ENCODE measurements at regions not wholly inside any gene's neighbourhood (a gene's known extent, or its start where the extent isn't known, plus 50 kb on each side); places are given as distances from the start of the nearest gene placed in this dataset.

DNA sequence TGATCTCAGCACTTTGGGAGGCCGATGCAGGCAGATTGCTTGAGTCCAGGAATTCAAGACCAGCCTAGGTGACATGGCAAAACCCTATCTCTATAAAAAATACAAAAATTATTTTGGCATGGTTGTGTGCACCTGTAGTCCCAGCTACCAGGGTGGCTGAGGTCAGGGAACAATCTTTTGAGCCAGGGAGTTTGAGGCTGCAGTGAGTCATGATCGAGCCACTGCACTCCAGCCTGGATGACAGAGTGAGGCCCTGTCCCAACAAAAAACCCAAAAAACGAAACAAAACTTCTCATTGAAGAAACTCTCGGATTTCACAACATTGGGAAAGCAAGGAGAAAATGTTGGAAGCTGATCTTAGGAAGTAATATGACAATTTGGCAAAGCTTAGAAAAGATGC, 317.3 kb upstream of the MGAT5 start:
- H3K4me3 Mint-ChIP-seq: no peak overlapping the region
- H3K36me3 Mint-ChIP-seq: no peaks in the 10 kb centered on the region
- H3K27ac Mint-ChIP-seq: no peak overlapping the region
- no peaks in the 10 kb centered on the region for H3K9me3 Mint-ChIP-seq (ENCODE audit: low read depth)
- no peaks in the 10 kb centered on the region for H3K4me1 Mint-ChIP-seq (ENCODE audit: low read depth)
- peaks cover 17% of the 10 kb centered on the region for H3K27me3 Mint-ChIP-seq

DNA sequence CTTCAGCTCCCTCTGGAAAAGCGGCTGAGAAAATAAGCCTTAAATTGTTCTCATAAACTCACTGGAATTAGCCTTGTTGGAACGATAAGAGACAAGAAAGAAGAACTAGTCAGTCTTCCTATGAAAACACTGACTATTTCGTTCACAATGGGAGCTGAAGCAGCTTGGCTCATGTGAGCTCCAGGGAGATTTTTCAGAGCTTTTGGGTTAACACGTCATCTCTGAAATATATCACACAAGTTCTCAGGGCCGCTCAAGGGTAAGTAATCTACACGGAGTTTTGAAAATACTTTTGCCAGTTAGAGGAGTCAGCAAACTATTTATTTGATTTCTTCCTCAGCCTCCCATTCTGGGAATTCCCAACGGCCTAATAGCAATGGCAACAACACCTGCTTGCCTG, 316.2 kb upstream of the MGAT5 start:
- peaks cover 17% of the 10 kb centered on the region for H3K27me3 Mint-ChIP-seq
- no peaks in the 10 kb centered on the region for H3K36me3 Mint-ChIP-seq
- H3K9me3 Mint-ChIP-seq (ENCODE audit: low read depth): no peaks in the 10 kb centered on the region
- H3K4me3 Mint-ChIP-seq: no peak overlapping the region
- H3K4me1 Mint-ChIP-seq (ENCODE audit: low read depth): no peaks in the 10 kb centered on the region
- no peak overlapping the region for H3K27ac Mint-ChIP-seq

DNA sequence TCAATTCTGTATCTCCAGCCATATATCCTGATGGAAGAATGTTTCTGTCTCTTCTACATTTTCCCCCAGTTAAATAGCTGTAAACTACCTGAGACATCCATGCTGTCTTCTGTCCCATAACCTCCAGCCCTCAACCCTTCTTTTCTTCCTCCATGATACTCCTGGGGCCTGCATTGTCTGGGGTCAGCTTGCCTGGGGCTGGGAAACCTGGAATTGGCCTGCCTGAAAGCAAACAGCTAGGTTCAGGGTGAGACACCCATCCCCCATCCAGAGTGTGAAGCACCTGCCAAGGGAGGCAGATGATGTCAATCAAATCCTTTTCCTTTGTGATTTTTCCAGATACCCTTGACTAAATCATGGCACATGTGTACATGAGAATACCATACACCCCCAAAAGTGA, 313.7 kb upstream of the MGAT5 start:
- Mint-ChIP-seq H3K27me3 (peaks cover 17% of the 10 kb centered on the region), H3K4me3 (no peak overlapping the region), H3K36me3 (no peaks in the 10 kb centered on the region), H3K9me3 (ENCODE audit: low read depth) (no peaks in the 10 kb centered on the region), H3K4me1 (ENCODE audit: low read depth) (no peaks in the 10 kb centered on the region), H3K27ac (no peak overlapping the region)

DNA sequence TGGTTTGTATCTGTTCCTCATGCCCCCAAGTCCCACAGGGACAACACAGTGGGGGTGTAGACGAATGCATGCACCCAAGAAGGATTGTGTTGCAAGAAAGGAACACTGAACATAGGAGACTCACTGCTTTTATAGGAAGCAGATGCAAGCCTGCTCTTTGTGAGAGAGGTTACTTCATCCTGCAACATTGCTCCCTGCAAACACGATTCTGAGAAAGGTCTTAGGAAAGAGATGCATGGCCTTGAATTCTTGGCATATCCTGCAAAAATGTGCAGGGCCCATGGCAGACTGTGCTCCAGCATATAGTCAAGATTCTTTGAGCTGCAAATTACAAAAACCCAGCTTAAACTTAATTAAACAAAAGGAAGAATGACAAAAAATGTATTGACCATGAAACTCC, 312.2 kb upstream of the MGAT5 start:
- Mint-ChIP-seq H3K36me3 (no peaks in the 10 kb centered on the region), H3K9me3 (ENCODE audit: low read depth) (no peaks in the 10 kb centered on the region), H3K27me3 (peaks cover 9% of the 10 kb centered on the region), H3K4me1 (ENCODE audit: low read depth) (no peaks in the 10 kb centered on the region), H3K27ac (no peak overlapping the region), H3K4me3 (no peak overlapping the region)

DNA sequence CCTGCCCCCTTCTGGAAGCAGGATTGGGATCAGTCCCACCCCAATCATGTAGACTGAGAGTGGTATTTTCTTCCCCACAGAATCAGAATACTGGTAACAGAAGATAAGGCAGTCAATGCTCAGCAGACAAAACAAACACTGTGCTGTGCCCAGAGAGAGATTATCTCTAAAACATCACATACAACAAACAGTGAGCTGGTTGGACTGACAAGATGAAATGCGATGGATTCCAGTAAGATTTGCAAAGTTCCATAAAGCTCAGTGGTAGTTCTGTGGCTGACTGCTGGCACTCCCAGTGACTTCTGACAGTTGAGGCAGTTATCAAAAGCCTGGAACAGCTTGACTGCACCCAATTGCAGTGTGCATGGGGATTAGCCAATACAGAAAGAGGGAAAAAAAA, 311.5 kb upstream of the MGAT5 start:
- no peaks in the 10 kb centered on the region for H3K36me3 Mint-ChIP-seq
- H3K4me3 Mint-ChIP-seq: no peak overlapping the region
- no peaks in the 10 kb centered on the region for H3K9me3 Mint-ChIP-seq (ENCODE audit: low read depth)
- H3K4me1 Mint-ChIP-seq (ENCODE audit: low read depth): no peaks in the 10 kb centered on the region
- no peak overlapping the region for H3K27ac Mint-ChIP-seq
- peaks cover 4% of the 10 kb centered on the region for H3K27me3 Mint-ChIP-seq

DNA sequence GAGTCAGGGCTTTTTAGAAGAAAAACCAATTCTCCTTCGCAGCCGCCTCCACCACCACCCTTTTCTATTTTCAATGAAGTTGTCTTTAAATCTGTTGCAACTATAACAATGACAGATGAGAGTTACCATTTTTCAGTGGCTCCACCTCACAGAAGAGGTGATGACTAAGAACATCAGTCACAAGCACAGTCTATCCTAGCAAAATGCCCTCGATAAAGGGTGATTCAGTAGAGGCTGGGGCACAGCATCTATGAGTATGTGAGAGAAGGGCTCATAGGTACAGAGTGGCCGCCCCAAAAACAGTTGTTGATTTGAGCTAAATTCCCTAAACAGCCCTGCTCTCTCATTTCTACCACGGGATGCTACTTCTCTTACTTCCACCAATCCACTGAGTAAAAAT, 310.8 kb upstream of the MGAT5 start:
- Mint-ChIP-seq H3K4me1 (ENCODE audit: low read depth) (no peaks in the 10 kb centered on the region), H3K27ac (no peak overlapping the region), H3K27me3 (peaks cover 2% of the 10 kb centered on the region), H3K4me3 (no peak overlapping the region), H3K36me3 (no peaks in the 10 kb centered on the region), H3K9me3 (ENCODE audit: low read depth) (no peaks in the 10 kb centered on the region)

DNA sequence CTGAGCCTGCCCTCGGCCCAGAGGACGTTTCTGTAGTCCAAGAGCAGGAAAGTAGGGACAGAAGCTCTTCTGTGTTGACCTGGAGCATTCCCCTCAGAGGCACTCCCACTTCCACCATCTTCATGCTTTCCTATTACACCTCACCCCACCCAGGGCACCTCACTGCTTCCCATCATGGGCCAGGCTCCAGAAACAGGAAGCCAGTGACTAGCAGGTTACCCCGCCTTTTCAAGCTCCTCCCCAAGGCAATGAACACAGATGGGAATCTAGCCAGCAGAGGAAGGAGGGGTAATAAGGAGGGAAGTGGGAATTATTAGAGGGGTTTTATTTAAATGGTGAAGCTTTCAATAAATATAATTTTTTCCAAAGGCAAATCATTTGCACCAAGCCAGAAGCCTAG, 308.8 kb upstream of the MGAT5 start:
- H3K4me3 Mint-ChIP-seq: no peak overlapping the region
- H3K9me3 Mint-ChIP-seq (ENCODE audit: low read depth): no peaks in the 10 kb centered on the region
- H3K4me1 Mint-ChIP-seq (ENCODE audit: low read depth): no peaks in the 10 kb centered on the region
- H3K27ac Mint-ChIP-seq: no peak overlapping the region
- H3K36me3 Mint-ChIP-seq: no peaks in the 10 kb centered on the region
- peaks cover 2% of the 10 kb centered on the region for H3K27me3 Mint-ChIP-seq

DNA sequence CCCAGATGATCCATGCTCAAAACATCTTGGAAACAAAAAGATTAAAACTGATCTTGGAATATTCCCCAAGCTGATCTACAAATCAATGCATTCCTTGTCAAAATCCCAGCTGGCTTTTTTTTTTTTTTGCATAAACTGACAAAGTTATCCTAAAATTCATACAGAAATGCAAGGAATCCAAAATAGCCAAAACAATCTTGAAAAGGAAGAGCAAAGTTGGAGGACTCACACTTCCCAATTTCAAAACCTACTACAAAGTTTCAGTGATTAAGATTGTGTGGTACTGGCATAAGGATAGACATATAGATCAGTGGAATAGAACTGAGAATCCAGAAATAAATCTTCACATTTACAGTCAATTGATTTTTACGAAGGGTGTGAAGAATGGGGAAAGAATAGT, 306.8 kb upstream of the MGAT5 start:
- Mint-ChIP-seq H3K36me3 (no peaks in the 10 kb centered on the region), H3K4me3 (no peak overlapping the region), H3K4me1 (ENCODE audit: low read depth) (no peaks in the 10 kb centered on the region), H3K9me3 (ENCODE audit: low read depth) (no peaks in the 10 kb centered on the region), H3K27me3 (no peaks in the 10 kb centered on the region), H3K27ac (no peak overlapping the region)

DNA sequence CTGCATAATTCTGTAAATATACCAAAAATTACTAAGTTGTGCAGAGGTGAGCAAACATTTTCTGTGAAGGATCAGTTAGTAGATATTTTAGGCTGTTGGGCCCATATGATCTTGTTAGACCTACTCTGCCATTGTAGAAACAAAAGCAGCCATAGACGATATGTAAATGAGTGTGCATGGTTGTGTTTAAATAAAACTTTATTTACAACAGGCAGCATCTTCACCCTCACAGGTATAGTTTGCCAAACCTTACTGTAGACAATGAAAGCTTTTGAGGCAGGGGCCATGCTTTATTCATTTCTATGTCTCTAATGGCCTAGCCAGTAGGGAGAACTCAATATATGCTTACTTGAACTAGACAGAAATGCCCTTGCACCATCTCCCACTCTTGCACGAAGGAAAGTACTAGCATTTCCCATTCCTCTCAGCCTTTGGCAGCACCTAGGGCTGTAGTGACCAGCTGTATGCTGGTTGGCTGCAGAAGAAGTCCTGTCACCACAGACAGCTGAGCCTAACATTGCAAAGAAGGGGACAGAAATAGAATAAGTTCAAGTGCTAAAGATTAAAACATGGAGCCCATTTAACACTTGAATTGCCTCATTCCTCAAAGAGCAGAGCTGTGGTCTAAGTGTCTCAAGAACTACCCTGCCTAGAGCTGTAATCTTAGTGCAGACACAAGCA, 305.1 kb upstream of the MGAT5 start:
- Mint-ChIP-seq H3K4me1 (ENCODE audit: low read depth) (no peaks in the 10 kb centered on the region), H3K27ac (no peak overlapping the region), H3K9me3 (ENCODE audit: low read depth) (no peaks in the 10 kb centered on the region), H3K4me3 (no peak overlapping the region), H3K27me3 (no peaks in the 10 kb centered on the region), H3K36me3 (no peaks in the 10 kb centered on the region)

DNA sequence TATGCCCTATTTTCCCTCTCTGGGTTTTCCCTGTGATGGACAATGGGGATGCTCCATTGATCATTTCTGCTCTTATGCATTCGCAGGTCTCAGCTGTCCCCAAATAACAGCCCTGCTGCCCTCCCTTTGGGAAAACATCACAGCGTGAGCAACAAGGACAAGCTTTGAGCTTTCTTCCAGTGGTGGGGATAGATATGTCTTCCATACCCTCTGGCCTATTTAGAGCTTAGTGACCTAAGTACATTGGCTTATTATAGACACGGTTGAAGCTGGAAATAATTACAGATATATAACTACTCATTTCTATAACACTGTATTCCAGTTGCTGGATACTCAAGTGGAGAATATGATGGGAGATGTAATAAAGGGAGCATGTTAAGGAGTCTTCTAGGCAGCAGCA, 304.3 kb upstream of the MGAT5 start:
- Mint-ChIP-seq H3K36me3 (no peaks in the 10 kb centered on the region), H3K27me3 (no peaks in the 10 kb centered on the region), H3K4me3 (no peak overlapping the region), H3K27ac (no peak overlapping the region), H3K9me3 (ENCODE audit: low read depth) (no peaks in the 10 kb centered on the region), H3K4me1 (ENCODE audit: low read depth) (no peaks in the 10 kb centered on the region)

DNA sequence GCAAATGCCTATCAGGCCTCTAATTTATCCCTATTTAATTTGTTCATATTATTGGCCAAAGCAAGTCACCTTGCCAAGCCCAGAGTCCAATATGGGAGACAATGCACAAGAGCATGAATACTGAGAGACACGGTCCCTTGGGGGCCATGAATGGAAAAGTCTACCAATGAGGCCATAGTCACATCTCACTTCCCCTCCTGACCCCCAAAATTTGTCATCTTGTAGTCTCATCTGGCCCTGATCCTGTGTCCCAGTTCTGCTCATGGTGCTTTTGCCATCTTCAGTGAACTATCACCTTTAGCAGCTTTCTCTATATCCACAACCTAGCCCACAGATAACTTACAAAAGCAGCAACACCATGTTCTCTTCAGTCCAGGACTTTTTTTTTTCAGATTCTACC, 302.7 kb upstream of the MGAT5 start:
- Mint-ChIP-seq H3K9me3 (ENCODE audit: low read depth) (no peaks in the 10 kb centered on the region), H3K27me3 (peaks cover 2% of the 10 kb centered on the region), H3K27ac (no peak overlapping the region), H3K4me1 (ENCODE audit: low read depth) (no peaks in the 10 kb centered on the region), H3K4me3 (no peak overlapping the region), H3K36me3 (no peaks in the 10 kb centered on the region)

DNA sequence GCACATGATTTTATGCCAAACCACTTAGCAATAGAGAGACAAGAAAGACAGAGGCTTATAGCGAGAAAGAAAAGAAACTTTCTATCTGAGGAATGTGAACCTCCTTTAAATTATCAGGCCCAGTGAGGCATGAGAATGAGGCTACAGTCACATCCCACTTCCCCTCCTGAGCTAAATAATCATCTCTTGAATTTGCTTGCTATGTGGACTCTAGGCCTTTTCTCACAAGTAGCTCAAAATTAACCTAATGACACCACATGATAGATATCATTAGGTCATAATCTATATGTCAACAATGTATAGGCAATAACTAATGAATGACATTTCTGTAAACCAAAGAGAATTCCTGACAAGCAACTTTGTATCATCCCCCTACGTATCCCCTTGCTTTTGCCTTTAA, 301.5 kb upstream of the MGAT5 start:
- H3K4me3 Mint-ChIP-seq: no peak overlapping the region
- H3K27ac Mint-ChIP-seq: no peak overlapping the region
- H3K4me1 Mint-ChIP-seq (ENCODE audit: low read depth): no peaks in the 10 kb centered on the region
- H3K9me3 Mint-ChIP-seq (ENCODE audit: low read depth): no peaks in the 10 kb centered on the region
- H3K36me3 Mint-ChIP-seq: no peaks in the 10 kb centered on the region
- peaks cover 7% of the 10 kb centered on the region for H3K27me3 Mint-ChIP-seq

DNA sequence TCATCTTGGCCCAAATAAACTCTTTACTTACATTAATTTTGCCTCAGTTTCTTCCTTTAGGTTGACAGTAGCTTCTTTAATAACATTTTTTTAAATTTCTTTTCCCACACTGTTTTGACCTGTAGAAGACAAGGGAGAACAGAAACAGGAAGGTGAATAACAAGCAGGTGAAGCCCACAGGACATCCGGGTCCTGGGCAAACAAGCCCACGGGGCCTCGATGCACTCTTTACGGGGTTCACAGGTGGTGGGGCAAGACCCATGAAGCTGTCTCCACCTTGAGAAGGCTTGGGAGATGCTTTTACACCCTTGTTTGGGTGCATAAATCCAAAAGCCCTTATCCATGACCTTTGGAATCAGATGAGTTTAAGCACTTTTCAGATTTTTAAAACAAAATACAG, 301.0 kb upstream of the MGAT5 start:
- Mint-ChIP-seq H3K4me1 (ENCODE audit: low read depth) (no peaks in the 10 kb centered on the region), H3K27ac (no peak overlapping the region), H3K4me3 (no peak overlapping the region), H3K27me3 (peaks cover 7% of the 10 kb centered on the region), H3K36me3 (no peaks in the 10 kb centered on the region), H3K9me3 (ENCODE audit: low read depth) (no peaks in the 10 kb centered on the region)

DNA sequence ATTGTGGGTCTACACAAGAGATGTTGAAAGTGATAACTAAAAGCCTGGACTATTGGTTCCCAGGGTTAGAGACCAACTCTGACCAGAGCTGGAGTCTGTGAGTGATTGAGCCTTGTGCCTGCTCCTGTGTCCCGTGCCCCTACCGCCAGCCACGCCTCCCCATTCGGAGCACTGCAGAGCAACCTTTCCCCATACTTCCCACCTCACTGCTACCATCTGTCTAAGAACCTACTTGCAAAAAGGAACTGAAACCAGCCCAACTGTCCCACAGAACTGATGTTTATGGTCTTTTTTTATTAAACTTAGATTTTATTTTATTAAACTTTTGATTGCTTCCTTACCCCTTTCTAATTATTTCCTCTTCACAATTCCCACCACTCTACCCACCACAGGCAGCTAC, 300.3 kb upstream of the MGAT5 start:
- Mint-ChIP-seq H3K9me3 (ENCODE audit: low read depth) (no peaks in the 10 kb centered on the region), H3K4me1 (ENCODE audit: low read depth) (no peaks in the 10 kb centered on the region), H3K36me3 (no peaks in the 10 kb centered on the region), H3K27ac (no peak overlapping the region), H3K4me3 (no peak overlapping the region), H3K27me3 (peaks cover 7% of the 10 kb centered on the region)

DNA sequence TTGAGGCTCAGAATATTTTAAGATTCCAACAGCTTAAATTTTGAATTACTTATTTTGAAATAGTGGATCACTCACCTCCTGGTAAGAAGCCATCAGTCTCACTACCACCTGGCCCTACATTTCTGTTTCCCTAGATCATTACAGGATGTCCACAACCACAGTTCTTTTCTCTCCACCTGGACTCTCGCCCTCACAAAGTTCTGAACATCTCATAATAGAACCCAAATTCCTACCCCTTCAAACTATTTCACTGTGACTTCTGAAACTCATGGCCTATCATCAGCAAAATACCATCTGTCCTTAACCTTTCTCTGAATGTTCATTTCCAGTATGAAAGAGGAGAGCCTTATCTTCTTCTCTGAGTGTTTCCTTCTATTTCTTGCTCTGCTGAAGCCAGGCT, 299.2 kb upstream of the MGAT5 start:
- Mint-ChIP-seq H3K27me3 (peaks cover 7% of the 10 kb centered on the region), H3K4me3 (no peak overlapping the region)

DNA sequence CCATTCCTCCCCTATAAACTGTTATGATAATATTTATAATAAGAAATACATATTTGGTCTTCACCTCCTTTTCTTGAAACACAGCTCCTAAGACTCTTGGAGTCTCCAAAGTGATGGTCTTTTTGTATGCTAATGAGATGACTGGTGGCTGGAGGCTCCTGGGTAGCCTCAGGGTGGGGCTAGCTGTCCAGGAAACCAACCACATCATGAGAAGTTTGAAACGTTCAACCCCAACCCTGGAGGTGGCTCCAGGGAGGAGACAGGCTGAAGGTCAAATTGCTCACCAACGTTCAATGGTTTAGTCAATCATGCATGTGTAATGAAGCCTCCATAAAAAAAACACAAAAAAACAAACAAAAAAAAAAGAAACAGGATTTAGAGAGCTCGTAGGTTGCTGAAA, 298.7 kb upstream of the MGAT5 start:
- H3K4me3 Mint-ChIP-seq: no peak overlapping the region
- H3K4me1 Mint-ChIP-seq (ENCODE audit: low read depth): no peaks in the 10 kb centered on the region
- H3K36me3 Mint-ChIP-seq: no peaks in the 10 kb centered on the region
- no peak overlapping the region for H3K27ac Mint-ChIP-seq
- H3K9me3 Mint-ChIP-seq (ENCODE audit: low read depth): no peaks in the 10 kb centered on the region
- peaks cover 7% of the 10 kb centered on the region for H3K27me3 Mint-ChIP-seq

More for the DNA sequence above, 299.2 kb upstream of the MGAT5 start:
- no peak overlapping the region for H3K27ac Mint-ChIP-seq
- H3K4me1 Mint-ChIP-seq (ENCODE audit: low read depth): no peaks in the 10 kb centered on the region
- no peaks in the 10 kb centered on the region for H3K9me3 Mint-ChIP-seq (ENCODE audit: low read depth)
- no peaks in the 10 kb centered on the region for H3K36me3 Mint-ChIP-seq
